CD8-positive, alpha-beta memory T cell (primary cell): ENCODE measurements at regions not wholly inside any gene's neighbourhood (a gene's known extent, or its start where the extent isn't known, plus 50 kb on each side); places are given as distances from the start of the nearest gene placed in this dataset.

Source experiments
- CTCF ChIA-PET: fragments of 350-600 bp; sonication (Branson Sonifier 250); formaldehyde crosslinking; loops from one replicate; lab custom pipeline; 2021; ENCODE audit warnings: antibody characterized with exemption; lab: Charles Lee
- POLR2A ChIA-PET: fragments of 350-600 bp; sonication (Branson Sonifier 250); formaldehyde crosslinking; loops from one replicate; lab custom pipeline; 2021; ENCODE audit warnings: antibody characterized with exemption; lab: Charles Lee
- DNase-seq, 5 donors: peaks; one replicate each; pipeline versions ENCODE4 v3.0.0 to v3.0.0-alpha.2; 2020 to 2022; ENCODE audit warnings: mixed read lengths in 1 of 5
- H3K27ac ChIP-seq: one replicate; pipeline ENCODE4 v1.7.0; 2013; ENCODE audit warnings: low read depth, mild to moderate bottlenecking, low read length, moderate library complexity
- H3K27me3 ChIP-seq: 2 replicates; pipeline ENCODE4 v1.7.0; 2013; ENCODE audit warnings: low read length, mild to moderate bottlenecking; ENCODE audit not compliant: insufficient read depth, poor library complexity, severe bottlenecking
- H3K36me3 ChIP-seq: 2 replicates; pipeline ENCODE4 v1.7.0; 2013; ENCODE audit warnings: mild to moderate bottlenecking, low read length, moderate library complexity; ENCODE audit not compliant: insufficient read depth
- H3K4me1 ChIP-seq: 2 replicates; pipeline ENCODE4 v1.7.0; 2013; ENCODE audit warnings: mild to moderate bottlenecking, low read length, moderate library complexity; ENCODE audit not compliant: insufficient read depth
- H3K4me3 ChIP-seq: 2 replicates; pipeline ENCODE4 v1.7.0; 2013; ENCODE audit warnings: mild to moderate bottlenecking, low read length
- H3K9me3 ChIP-seq: 2 replicates; pipeline ENCODE4 v1.7.0; 2013; ENCODE audit warnings: mild to moderate bottlenecking, low read length
- H3K27ac Mint-ChIP-seq, 8 donors: one replicate each; pipeline ENCODE4 v1.8.0; 2020 to 2021; ENCODE audit warnings: mixed read lengths in 8 of 8, mild to moderate bottlenecking in 6 of 8, inconsistent platforms in 3 of 8, moderate library complexity in 3 of 8
- H3K27me3 Mint-ChIP-seq, 2 donors: one replicate each; pipeline ENCODE4 v1.8.0; 2020 to 2021; ENCODE audit warnings: mixed read lengths in 2 of 2, mild to moderate bottlenecking in 1 of 2, moderate library complexity in 1 of 2
- H3K36me3 Mint-ChIP-seq, 3 donors: one replicate each; pipeline ENCODE4 v1.8.0; 2020 to 2021; ENCODE audit warnings: mixed read lengths in 3 of 3, inconsistent platforms in 1 of 3, mild to moderate bottlenecking in 1 of 3
- H3K4me1 Mint-ChIP-seq, 3 donors: one replicate each; pipeline ENCODE4 v1.8.0; 2020 to 2021; ENCODE audit warnings: mixed read lengths in 3 of 3, inconsistent platforms in 1 of 3, mild to moderate bottlenecking in 1 of 3
- H3K4me3 Mint-ChIP-seq, 7 donors: one replicate each; pipeline ENCODE4 v1.8.0; 2020 to 2021; ENCODE audit warnings: mixed read lengths in 7 of 7, mild to moderate bottlenecking in 6 of 7, moderate library complexity in 4 of 7, inconsistent platforms in 2 of 7
- H3K9me3 Mint-ChIP-seq, 5 donors: one replicate each; pipeline ENCODE4 v1.8.0; 2020 to 2022; ENCODE audit warnings: mixed read lengths in 5 of 5, mild to moderate bottlenecking in 3 of 5, moderate library complexity in 2 of 5, inconsistent platforms in 1 of 5

- no peaks in the 10 kb centered on the region for H3K27me3 ChIP-seq
- H3K27ac ChIP-seq = no peak overlapping the region
- no peaks in the 10 kb centered on the region for H3K9me3 Mint-ChIP-seq
- H3K4me1 ChIP-seq = no peaks in the 10 kb centered on the region
- DNase-seq = no peak
- H3K4me3 ChIP-seq = no peak overlapping the region
- peak overlapping the region in 1 of 8 donors; percentile 80 for H3K27ac Mint-ChIP-seq
- no peak overlapping the region for H3K4me3 Mint-ChIP-seq
- no peaks in the 10 kb centered on the region for H3K36me3 Mint-ChIP-seq
- H3K9me3 ChIP-seq = no peaks in the 10 kb centered on the region
- H3K4me1 Mint-ChIP-seq = no peaks in the 10 kb centered on the region
- peaks cover 3 to 14% of the 10 kb centered on the region in 2 donors for H3K27me3 Mint-ChIP-seq
- ChIA-PET POLR2A (no interaction called here), CTCF (interaction anchor here (0.9 kb wide), 1 partner anchor 412 kb away, joined by 4 read pairs; no protein-coding TSS in a partner anchor)
- no peaks in the 10 kb centered on the region for H3K36me3 ChIP-seq
Observed at GRCh38 chr13:26949701-26950502, 189.3 kb upstream of the GPR12 start.

- no peaks in the 10 kb centered on the region for H3K36me3 Mint-ChIP-seq
- peaks cover 7 to 10% of the 10 kb centered on the region in 2 donors for H3K27me3 Mint-ChIP-seq
- CTCF ChIA-PET = no interaction called here
- no peak overlapping the region for H3K27ac Mint-ChIP-seq
- no peaks in the 10 kb centered on the region for H3K27me3 ChIP-seq
- DNase-seq = no peak
- no peaks in the 10 kb centered on the region for H3K4me1 ChIP-seq
- no peaks in the 10 kb centered on the region for H3K9me3 ChIP-seq
- H3K4me3 ChIP-seq = no peak overlapping the region
- H3K4me1 Mint-ChIP-seq = no peaks in the 10 kb centered on the region
- no peak overlapping the region for H3K27ac ChIP-seq
- no peaks in the 10 kb centered on the region for H3K36me3 ChIP-seq
- H3K9me3 Mint-ChIP-seq = no peaks in the 10 kb centered on the region
- POLR2A ChIA-PET = no interaction called here
- H3K4me3 Mint-ChIP-seq = no peak overlapping the region
Observed at GRCh38 chr13:26948353-26948752, 187.8 kb upstream of the GPR12 start.

DNA sequence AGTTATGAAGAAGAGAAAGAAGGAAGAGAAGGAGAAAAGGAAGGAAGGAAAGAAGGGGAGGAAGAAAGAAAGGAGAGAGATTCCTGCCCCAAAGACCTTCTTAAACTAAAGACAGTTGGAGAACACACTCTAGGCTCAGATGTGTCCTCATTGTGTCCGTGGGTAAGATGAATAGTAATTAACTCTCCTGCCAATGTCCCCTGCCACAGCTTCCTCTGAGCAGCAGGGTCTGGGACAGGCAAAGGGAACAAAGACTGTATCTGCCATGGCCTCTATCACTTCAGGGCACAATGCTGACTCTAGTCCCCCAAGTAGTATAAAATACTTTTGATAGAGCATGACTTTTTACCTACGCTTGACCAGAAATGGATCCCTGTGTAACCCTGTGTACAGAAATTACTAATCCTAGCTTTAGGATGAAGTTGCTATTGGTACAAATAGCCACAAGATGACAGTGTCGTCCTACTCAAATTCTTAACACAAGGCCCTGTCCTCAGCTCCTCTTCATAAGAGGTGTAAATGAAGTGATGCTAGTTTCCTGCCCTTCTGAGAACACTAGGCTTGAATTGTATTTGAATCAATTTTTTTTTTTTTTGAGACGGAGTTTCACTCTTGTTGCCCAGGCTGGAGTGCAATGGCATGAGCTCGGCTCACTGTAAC, 186.2 kb upstream of the GPR12 start:
- Histone ChIP-seq H3K4me3 (no peak overlapping the region), H3K27ac (no peak overlapping the region), H3K36me3 (no peaks in the 10 kb centered on the region), H3K4me1 (no peaks in the 10 kb centered on the region), H3K27me3 (no peaks in the 10 kb centered on the region), H3K9me3 (no peaks in the 10 kb centered on the region)
- Mint-ChIP-seq H3K36me3 (no peaks in the 10 kb centered on the region), H3K27me3 (peaks cover 5 to 18% of the 10 kb centered on the region in 2 donors), H3K4me3 (no peak overlapping the region), H3K4me1 (no peaks in the 10 kb centered on the region), H3K9me3 (no peaks in the 10 kb centered on the region), H3K27ac (no peak overlapping the region)
- no peak for DNase-seq
- POLR2A ChIA-PET = interaction anchor here (0.5 kb wide), 1 partner anchor 230 kb away, joined by 3 read pairs; no protein-coding TSS in a partner anchor
- CTCF ChIA-PET = interaction anchor here (0.7 to 1.6 kb wide), 4 partner anchors 14 to 415 kb away, joined by 3 to 6 read pairs (median 5); no protein-coding TSS in a partner anchor

- Histone ChIP-seq H3K27me3 (no peaks in the 10 kb centered on the region), H3K4me3 (no peak overlapping the region), H3K4me1 (no peaks in the 10 kb centered on the region), H3K36me3 (no peaks in the 10 kb centered on the region), H3K27ac (no peak overlapping the region), H3K9me3 (no peaks in the 10 kb centered on the region)
- Mint-ChIP-seq H3K27ac (no peak overlapping the region), H3K9me3 (no peaks in the 10 kb centered on the region), H3K36me3 (no peaks in the 10 kb centered on the region), H3K4me1 (peaks cover 0 to 4% (median 2%) of the 10 kb centered on the region in 3 donors), H3K4me3 (no peak overlapping the region), H3K27me3 (peaks cover 9 to 25% of the 10 kb centered on the region in 2 donors)
- no peak for DNase-seq
- CTCF ChIA-PET = no interaction called here
- POLR2A ChIA-PET = no interaction called here
Observed at GRCh38 chr13:26943748-26944147, 183.2 kb upstream of the GPR12 start.

GRCh38 chr13:26942184-26942583, 181.6 kb upstream of the GPR12 start:
- peaks cover 8 to 29% of the 10 kb centered on the region in 2 donors for H3K27me3 Mint-ChIP-seq
- H3K4me1 ChIP-seq = no peaks in the 10 kb centered on the region
- H3K36me3 ChIP-seq = no peaks in the 10 kb centered on the region
- ChIA-PET POLR2A (no interaction called here), CTCF (no interaction called here)
- no peaks in the 10 kb centered on the region for H3K36me3 Mint-ChIP-seq
- peaks cover 0 to 4% (median 2%) of the 10 kb centered on the region in 3 donors for H3K4me1 Mint-ChIP-seq
- no peaks in the 10 kb centered on the region for H3K9me3 Mint-ChIP-seq
- no peak overlapping the region for H3K27ac Mint-ChIP-seq
- no peak overlapping the region for H3K4me3 Mint-ChIP-seq
- H3K27me3 ChIP-seq = no peaks in the 10 kb centered on the region
- no peak for DNase-seq
- H3K9me3 ChIP-seq = no peaks in the 10 kb centered on the region
- no peak overlapping the region for H3K4me3 ChIP-seq
- no peak overlapping the region for H3K27ac ChIP-seq

GRCh38 chr13:26941345-26942174, 181.0 kb upstream of the GPR12 start:
- no peaks in the 10 kb centered on the region for H3K36me3 Mint-ChIP-seq
- POLR2A ChIA-PET = no interaction called here
- no peaks in the 10 kb centered on the region for H3K36me3 ChIP-seq
- CTCF ChIA-PET = interaction anchor here (0.8 kb wide), 1 partner anchor 243 kb away, joined by 3 read pairs; no protein-coding TSS in a partner anchor
- no peak overlapping the region for H3K4me3 Mint-ChIP-seq
- H3K4me3 ChIP-seq = no peak overlapping the region
- no peaks in the 10 kb centered on the region for H3K27me3 ChIP-seq
- H3K9me3 Mint-ChIP-seq = no peaks in the 10 kb centered on the region
- no peak overlapping the region for H3K27ac Mint-ChIP-seq
- no peak for DNase-seq
- peaks cover 8 to 29% of the 10 kb centered on the region in 2 donors for H3K27me3 Mint-ChIP-seq
- no peaks in the 10 kb centered on the region for H3K9me3 ChIP-seq
- no peak overlapping the region for H3K27ac ChIP-seq
- peaks cover 0 to 4% (median 2%) of the 10 kb centered on the region in 3 donors for H3K4me1 Mint-ChIP-seq
- H3K4me1 ChIP-seq = no peaks in the 10 kb centered on the region

DNA sequence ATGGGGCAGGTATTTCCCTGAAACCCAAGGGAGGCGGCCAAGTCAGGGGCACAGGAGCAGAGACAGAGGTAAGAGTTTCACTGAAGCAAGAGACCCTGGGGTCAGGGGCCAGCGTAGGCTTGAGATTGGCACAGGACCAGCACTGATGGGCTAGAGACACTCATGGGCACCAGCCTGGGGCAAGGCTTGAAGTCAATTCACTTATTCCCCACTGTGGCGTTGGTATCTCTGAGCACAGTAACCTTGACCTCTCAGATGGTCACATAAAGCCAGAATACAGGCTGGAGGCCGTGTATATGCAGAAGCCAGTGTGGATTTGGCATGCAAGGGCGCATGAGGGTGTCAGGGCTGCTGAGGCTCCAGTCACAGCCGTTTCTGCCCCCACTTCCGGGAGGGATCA, 173.5 kb upstream of the GPR12 start:
- H3K9me3 Mint-ChIP-seq = no peaks in the 10 kb centered on the region
- no peaks in the 10 kb centered on the region for H3K36me3 Mint-ChIP-seq
- ChIA-PET POLR2A (no interaction called here), CTCF (no interaction called here)
- H3K27me3 ChIP-seq = no peaks in the 10 kb centered on the region
- peaks cover 1 to 7% of the 10 kb centered on the region in 2 donors for H3K27me3 Mint-ChIP-seq
- no peaks in the 10 kb centered on the region for H3K4me1 ChIP-seq
- no peaks in the 10 kb centered on the region for H3K36me3 ChIP-seq
- no peak overlapping the region for H3K4me3 ChIP-seq
- H3K27ac Mint-ChIP-seq = no peak overlapping the region
- no peak overlapping the region for H3K27ac ChIP-seq
- H3K4me3 Mint-ChIP-seq = no peak overlapping the region
- H3K4me1 Mint-ChIP-seq = peaks cover 0 to 6% (median 6%) of the 10 kb centered on the region in 3 donors
- DNase-seq = no peak
- no peaks in the 10 kb centered on the region for H3K9me3 ChIP-seq
